GM21447 (cell line): ENCODE measurements at regions not wholly inside any gene's neighbourhood (a gene's known extent, or its start where the extent isn't known, plus 50 kb on each side); places are given as distances from the start of the nearest gene placed in this dataset.
"Not testable (repeated sequence)": the region's sequence is repeated elsewhere in the genome, so short reads cannot be mapped to it uniquely, and the experiment has no call there.

ENCODE experiments used
- ATAC-seq: cut with Tn5 transposase; IDR thresholded peaks from one replicate; pipeline ENCODE4 v1.9.1; 2021; ENCODE audit not compliant: unreplicated experiment

DNA sequence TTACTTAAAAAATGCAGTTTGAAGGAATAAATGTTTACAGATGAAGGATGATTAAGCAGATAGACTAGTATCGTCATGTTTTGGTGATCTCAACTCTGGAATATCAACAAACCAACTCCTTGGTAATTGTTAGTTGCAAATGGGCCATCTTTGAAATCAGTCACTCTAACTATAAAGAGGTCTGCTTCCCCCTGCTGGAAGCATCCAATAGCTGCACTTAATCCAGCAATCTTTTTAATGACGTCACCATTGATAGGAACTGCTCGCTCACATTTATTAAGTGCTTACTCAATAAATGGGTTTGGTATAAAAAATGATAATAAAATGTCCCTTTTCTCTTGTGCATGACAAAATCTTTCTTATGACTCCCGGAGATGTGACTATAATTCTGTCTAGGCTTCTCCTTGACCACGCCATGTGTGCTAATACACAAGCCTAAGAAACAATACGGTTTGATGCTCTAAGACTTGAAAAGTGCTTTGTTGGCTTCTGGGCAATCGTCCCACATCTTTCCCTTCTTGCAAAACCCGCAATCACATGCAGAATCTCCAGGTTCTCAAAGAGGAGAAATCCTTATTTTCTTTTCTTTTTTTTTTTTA is 227.6 kb upstream of the POU1F1 start:
- ATAC-seq = peak; percentile 86

DNA sequence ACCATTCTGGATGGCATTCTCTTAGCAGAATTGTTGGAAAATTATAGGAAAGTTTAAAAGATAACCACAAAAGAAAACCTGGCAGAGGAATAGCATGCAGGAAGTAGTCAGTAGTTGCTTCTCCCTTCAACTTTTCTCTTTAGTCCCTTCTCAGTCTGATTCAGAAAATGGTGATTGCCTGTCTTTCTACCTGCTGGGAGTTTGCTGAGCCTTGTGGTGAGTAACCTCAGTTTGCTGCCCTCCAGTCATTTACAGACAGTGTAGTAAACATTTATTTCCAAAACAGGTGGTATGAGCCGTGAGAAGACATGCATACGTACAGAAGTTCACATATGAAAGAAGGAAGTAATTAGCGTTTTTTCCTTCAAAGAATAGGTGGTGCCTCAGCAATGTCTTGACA is 224.7 kb upstream of the POU1F1 start:
- ATAC-seq = no peak

DNA sequence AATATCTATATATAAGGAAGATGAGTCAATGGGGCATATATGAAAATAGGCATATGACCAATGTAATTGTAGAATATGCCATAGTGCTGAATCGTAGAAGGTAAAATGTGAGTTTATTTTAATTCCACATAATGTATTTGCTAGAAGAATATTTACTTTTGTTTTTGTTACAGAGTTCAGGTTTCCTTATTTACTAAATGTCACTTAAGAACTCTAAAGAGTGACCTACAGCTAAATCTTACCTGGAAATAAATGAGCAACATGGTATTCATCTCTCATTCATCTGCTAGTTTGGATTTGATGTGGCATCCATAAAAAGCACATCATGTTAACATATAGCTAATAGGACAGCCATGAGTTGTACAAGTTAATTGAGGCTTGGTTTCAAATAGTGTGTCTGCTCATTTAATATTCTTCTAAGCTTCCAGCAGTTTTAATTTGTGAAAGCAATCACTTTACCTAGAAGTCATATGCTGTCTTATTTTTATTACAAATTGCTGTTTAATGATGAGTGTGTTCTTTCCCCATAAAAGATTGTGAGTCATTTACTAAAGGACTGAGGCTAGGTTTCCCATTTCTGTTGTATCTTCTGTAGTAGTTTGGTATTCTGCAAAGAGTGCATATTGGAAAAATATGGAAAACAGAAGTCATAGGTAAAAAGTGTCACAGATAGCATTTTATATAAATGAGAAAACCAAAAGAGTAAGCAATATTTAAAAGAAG is 222.1 kb upstream of the POU1F1 start:
- ATAC-seq = no peak

DNA sequence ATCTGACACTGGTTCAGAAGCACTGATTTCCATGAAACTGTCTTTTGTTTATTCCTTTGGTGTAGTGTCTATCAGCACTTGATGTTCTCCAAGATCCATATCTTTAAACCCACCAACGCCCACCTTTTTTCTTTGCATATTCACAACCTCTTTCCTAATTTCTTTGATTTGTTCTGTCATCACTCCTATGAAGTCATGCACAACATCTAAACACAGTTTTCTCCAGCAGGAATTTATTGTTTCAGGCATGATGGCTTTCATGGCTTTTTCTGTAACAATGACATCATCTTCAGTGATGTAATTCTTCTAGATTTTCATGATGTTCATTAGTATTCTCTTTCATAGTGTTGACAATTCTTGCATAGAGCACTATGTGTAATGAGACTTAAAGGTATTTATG is 219.6 kb upstream of the POU1F1 start:
- no peak for ATAC-seq

DNA sequence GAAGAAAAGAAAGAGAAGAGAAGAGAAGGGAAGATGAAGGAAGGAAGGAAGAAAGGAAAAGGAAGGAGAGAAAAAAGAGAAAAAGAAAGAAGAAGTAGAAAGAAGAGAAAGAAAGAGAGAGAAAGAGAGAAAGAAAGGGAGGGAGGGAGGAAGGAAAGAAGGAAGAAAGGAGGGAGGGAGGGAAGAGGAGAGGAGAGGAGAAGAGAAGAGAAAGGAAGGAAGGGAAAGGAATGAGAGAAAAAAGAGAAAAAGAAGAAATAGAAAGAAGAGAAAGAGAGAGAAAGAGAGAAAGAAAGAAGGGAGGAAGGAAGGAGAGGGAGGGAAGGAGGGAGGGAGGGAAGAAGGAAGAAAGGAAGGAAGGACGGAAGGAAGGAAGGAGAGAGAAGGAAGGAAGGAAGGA is 217.9 kb upstream of the POU1F1 start:
- ATAC-seq = no peak

DNA sequence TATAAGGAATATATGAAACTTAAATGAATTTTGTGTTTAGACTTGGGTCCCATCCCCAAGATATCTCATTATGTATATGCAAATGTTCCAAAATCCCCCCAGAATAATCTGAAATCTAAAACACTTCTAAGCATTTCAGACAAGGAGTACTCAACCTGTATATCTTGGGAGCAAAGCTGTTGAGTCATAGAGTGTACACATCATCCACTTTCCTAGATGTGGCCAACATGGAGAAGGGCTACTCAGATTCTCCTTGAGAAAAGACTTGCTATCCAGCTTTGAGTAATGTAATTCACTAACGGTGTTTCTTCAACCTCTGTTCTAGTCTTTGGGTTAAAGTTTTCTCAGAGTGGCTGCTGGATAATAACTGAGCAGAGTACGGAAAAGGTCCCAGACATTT is 215.5 kb upstream of the POU1F1 start:
- ATAC-seq = no peak

DNA sequence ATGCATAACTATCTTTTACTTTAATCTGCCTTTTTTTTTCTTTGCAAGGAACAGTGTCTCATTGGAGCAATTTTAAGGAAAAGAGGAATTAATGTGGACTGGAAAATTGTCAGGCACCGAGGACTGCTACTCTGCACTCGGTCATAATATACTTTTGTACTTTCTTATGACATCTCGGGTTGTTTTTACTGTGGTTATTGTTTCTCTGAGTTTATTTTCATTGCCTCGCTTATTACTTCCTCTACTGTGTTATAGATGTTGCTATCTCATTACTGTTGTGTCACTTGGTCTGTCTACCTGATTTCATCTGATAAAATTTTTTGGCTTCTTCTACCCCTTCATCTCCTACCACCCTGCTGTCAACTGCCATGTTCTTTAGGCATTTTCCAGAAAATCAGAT is 213.5 kb upstream of the POU1F1 start:
- no peak for ATAC-seq

DNA sequence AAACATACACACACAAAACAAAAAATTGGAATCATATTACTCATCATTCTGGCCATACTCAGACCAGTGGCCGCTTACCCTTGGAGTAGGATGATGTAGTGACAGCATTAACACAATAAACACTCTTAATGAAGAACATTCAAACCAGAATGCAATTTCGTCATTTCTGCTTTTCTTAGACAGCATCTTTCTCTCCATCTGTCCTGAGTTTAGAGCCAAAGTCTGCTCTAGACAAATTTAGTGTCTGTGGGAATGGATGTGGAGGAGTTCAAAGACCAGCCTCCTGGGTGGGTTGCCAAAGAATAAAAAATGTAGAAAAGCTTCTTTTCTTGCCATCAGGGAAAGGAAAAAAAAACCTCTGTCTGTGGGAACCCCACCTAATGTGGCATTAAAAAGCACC is 212.4 kb upstream of the POU1F1 start:
- ATAC-seq = no peak

DNA sequence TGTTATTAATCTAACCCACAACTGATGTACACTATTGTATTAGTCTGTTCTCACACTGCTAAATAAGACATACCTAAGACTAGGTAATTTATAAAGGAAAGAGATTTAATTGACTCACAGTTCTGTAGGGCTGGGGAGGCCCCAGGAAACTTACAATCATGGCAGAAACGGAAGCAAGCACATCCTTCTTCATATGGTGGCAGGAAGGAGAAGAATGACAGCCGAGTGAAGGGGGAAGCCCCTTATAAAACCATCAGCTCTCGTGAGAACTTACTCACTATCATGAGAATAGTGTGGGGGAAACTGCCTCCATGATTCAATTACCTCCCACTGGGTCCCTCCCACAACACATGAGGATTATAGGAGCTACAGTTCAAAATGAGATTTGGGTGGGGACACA is 210.3 kb upstream of the POU1F1 start:
- not testable (repeated sequence) for ATAC-seq

DNA sequence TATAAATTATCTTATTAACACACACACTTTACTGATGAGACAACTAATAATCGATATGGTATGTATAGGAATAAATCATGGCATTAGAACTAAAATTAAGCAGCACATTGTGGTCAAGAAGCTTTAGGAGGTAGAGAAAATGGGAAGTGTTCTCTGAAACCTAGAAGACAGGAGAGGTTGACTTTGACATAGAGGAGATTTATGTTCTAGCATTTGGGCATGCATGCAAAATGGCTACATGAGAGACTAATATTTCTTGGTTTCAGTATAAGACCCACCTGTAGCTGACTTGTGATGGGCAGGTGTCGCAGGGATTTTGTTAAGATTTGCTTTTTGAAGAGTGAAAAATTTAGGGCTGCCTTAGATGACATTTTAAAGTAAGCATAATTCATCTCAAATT is 209.7 kb upstream of the POU1F1 start:
- ATAC-seq = no peak

DNA sequence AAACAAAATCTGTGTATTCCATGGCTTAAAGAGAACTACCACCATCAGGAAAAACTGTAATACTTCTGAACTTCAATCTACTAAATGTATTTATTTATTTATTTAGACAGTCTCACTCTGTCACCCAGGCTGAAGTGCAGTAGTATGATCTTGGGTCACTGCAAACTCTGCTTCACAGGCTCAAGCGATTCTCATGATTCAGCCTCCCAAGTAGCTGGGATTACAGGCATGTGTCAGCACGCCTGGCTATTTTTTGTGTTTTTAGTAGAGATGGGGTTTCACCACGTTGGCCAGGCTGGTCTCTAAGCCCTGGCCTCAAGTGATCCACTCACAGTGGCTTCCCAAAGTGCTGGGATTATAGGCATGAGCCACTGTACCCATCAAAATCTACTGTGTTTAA is 202.3 kb upstream of the POU1F1 start:
- no peak for ATAC-seq

DNA sequence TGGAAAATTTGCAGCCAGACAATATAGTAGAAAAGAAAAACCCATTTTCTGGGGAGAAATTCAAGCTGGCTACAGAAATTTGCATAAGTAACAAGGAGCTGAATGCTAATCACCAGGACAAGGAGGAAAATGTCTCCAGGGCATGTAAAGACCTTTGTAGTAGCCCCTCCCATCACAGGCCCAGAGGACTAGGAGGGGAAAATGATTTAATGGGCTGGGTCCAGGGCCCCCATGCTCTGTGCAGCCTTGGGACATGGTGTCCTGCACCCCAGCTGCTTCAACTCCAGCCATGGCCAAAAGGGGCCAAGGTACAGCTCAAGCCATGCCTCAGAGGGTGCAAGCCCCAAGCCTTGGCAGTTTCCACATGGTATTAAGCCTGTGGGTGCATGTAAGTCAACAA is 197.6 kb upstream of the POU1F1 start:
- ATAC-seq = no peak

DNA sequence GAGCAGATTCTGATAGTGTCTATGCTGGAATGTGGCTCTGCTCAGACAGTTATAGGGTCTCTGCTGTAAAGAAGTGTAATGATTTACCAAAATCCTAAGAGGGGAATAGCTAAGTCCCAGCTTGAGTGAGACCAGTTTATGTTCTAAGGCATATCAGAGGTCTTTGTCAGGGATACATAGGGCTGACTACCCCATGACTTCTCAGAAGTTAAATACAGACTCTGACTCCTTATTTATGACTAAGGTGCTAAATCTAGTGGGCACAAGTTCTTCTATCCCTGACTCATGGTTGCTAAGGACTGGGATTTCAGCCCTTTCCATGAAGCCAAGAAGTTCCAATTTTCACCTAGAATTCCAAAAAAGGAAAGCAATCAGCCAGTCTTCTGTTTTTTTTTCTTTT is 192.6 kb upstream of the POU1F1 start:
- ATAC-seq = no peak

DNA sequence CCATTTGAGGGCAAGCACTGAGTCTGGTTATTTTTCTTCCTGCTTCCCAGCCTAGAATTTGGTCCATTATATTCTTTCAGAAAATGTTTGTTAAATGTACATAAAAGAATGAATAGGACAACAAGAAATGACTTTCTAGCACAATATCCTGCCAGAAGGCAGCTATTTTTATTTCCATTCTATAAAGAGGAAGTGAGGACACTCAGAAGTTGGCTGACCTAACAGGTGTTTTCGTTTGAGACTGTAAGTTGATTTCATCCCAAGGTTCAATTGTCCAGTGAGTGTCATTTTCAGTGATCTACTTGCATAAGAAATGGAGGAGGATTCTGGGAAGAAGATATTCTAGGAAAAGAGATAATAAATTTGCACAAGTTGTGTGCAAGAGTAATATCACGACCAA is 191.9 kb upstream of the POU1F1 start:
- no peak for ATAC-seq

DNA sequence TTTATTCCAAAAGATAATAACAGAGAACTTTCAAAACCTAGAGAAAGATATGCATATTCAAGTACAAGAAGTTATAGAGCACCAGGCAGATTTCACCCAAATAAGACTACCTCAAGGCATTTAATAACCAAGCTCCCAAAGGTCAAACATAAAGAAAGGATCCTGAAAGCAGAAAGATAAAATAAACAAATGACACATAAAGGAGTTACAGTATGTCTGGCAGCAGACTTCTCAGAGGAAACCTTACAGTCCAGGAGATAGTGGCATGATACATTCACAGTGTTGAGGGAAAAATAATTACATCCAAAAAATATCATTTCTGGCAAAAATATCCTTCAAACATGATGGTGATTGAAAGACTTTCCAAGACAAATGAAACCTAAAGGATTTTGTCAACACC is 185.8 kb upstream of the POU1F1 start:
- ATAC-seq = no peak

DNA sequence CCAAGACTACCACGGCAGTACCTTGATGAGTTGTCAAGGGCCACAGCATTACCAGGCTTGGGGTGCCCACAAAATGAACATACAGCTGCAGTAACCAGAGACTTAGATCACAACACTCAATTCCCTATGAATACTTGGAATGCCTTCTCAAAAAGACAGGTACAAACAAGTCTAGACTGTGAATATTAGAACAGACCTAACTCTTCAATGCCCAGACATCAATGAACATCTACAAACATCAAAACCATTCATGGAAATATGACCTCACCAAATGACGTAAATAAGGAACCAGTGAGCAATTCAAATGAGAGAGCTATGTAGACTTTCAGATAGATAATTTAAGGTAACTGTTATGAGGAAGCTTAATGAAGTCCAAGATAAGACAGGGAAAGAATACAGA is 185.1 kb upstream of the POU1F1 start:
- no peak for ATAC-seq

DNA sequence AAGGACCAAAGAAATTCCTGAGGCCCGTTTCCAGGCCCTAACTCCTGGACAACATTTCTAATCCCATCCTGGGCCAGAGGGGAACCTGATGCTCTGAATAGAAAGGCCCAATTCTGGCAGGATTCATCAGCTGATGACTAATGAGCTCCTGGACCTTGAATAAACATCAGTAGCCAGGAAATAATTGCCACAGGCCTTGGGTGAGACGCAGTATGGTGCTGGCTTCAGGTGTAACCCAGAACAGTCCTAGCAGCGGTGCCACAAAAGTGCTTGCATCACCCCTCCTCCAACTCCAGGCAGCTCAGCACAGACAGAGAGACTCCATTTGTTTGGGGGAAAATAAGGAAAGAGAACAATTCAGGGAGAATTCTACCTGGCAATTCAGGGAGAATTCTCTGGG is 184.7 kb upstream of the POU1F1 start:
- no peak for ATAC-seq

DNA sequence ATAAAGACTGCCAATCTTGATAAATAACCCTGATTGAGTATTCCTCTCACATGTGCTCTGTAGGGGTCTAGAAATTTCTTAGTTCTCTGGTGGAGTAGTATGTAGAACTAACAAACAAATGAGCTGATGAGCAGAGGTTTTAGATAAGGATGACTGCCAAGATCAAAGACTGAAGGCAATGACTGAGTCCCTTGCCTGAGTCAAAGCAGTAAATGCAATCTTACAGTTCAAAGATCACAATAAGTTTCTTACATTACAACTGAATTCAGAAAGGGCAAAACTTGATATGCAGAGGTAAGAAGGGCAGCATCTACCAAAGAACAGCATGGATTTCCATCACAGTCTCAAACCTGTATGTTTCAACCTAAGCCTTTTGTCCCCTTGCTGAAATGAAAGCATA is 172.2 kb upstream of the POU1F1 start:
- ATAC-seq = no peak

DNA sequence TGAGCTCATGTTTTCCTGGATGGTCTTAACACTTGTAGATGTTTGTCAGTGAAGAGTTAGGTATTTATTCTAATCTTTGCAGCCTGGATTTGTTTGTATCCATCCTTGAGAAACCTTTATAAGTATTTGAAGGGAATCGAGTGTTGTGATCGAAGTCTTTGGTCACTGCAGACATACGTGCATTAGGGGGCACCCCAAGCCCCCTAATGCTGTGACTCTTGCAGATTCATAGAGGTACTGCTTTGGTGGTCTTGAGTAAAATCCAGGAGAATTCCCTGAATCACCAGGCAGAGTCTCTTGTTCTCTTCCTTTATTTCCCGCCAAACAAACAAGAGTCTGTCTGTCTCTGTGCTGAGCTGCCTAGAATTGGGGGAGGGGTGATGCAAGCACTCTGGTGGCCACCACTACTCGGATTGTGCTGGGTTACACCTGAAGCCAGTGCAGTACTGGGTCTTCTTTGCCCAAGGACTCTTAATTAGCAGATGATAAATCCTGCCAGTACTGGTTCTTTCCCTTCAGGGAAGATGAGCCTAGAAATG is 170.5 kb upstream of the POU1F1 start:
- no peak for ATAC-seq

DNA sequence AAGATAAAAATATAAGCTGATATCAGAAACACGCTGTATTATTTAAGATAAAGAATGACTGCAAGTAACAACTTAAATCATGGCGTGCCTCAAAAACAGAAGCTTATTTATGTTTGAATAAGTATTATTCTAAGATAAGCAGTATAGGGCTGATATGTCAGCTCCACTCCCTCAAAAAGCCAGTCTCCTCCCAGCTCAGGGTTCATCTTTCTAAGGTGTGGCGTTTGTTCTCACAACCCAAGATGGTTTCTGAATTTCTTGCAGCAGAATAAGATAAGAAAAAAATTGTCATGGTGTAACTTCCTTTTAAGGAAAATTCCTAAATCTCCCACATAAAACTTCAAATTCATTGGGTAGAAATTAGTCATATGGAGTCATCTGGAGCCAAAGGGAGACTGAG is 166.1 kb upstream of the POU1F1 start:
- ATAC-seq = no peak

DNA sequence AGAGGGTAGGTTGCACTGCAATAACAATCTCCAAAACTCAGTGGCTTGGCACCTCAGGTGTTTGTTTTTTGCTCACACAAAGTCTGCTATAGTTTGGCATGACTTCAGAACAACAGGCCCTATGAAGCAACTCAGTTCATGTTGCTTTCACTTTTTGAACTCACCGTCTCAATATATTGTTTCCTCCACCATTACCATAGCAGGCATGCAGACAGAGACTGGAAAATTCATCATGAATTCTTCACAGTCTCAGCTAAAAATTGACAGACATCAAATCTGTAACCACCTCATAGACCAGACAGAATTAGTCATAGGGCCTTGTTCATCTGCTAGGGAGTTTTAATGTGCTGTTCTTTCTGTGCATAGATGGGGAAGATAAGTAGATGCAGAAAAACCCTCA is 161.4 kb upstream of the POU1F1 start:
- no peak for ATAC-seq

DNA sequence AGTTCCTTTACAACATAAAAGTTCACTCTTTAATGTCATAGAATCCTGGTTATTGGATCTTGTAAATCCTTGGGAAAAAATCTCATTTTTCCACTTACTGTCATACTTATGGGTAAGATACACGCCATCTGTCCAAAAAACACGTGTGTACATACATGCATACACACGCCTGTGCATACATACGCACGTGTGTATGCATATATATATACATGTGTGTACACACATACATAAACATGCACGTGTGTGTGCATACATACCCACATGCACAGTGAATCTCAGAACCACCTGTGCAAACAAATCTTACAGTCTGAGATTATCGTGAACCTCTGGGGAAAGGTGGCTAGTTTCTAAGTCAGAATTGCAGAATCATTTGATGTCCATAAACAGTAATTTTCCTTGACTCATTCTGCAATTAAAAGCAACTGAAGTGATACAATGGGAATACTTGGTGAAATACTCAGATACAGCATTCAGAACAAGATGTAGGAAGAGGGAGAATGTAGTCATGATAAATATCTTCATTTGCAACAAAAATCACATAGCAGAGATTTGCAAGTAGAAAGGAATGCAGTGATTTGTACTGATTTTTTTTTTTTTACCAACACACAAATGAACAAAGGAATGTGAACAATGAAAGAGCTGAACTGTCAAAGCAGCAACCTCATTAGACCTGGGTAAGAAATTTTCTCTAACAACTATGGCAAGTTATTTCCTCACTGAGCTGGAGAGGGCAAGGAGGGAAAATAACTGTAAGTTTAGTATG is 160.6 kb upstream of the POU1F1 start:
- ATAC-seq = no peak
